ENCODE measurements at regions not wholly inside any gene's neighbourhood (a gene's known extent, or its start where the extent isn't known, plus 50 kb on each side); places are given as distances from the start of the nearest gene placed in this dataset.
A peak's percentile ranks its signal among the peaks of the same experiment; 100 is the strongest.
"Not testable (repeated sequence)": the region's sequence is repeated elsewhere in the genome, so short reads cannot be mapped to it uniquely, and the experiment has no call there.

DNA sequence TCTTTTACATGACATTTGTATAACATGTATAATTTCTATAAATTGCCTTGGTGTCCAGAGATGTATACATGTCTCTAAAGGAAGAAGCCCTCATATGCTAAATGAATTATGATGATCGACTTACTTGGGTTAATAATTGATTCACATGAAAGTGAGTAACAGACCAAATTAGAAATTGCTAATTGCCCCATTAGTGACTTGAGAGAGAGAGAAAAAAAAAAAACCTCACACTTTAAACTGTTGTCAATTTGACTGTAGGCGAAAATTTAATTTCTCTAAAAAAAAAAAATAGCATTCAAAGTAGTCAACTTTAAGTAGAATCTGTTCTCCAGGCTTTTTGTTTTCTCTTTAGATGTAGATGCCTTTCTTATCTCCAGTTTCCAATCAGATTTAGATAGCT, 383.3 kb downstream of the SH2D4B start:
- ATAC-seq (no peak), DNase-seq (no peak)
- intact Hi-C loops (cut with DNase I, micrococcal nuclease), result loop anchor here in 1 of 2 donors (10.0 kb wide), 1 partner anchor 256 kb away; no protein-coding TSS in a partner anchor

DNA sequence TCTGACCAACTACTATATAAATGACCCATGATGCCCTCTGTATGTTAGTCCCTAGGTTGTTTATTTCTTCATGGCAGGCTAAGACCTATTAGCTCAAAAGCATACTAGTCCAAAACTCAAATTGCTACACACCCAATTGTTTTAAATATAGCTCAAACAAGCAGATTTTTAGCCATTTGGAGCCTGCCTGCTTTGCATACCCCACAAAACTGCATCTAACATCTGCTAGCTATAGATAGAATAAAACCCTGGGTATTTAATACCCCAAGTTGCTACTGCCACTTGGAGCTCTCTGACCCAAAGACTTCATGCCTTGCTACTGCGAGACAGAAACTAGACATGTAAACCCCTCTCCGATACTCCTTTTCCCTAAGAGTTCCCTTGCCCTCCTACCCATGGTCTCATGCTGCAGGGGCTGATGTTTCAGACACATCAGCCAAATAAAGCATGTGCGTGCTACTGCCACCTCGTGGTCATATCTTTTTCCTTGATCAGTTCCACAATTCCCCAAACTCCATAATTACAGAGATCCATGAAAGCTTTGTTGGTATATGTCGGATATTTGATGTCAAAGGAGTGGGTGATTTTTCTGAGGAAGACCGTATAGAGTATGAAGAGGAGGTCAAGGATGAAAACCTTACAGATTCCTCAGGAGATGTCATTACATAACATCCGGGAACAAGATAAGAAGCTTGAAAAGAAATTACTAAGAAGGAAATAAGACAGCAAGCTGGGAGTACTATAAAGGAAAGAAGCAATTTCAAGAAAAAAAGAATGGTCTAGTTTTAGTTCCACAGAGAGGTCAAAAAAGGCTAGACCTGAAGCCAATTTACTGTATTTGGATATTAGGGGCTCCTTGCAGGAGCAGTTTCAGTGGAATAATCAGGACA, 386.6 kb downstream of the SH2D4B start:
- DNase-seq (peak in 1 of 2 donors; percentile 52), ATAC-seq (peak; percentile 62)
- intact Hi-C loops (cut with DNase I, micrococcal nuclease), result loop anchor here in 1 of 2 donors (10.0 kb wide), 1 partner anchor 260 kb away; no protein-coding TSS in a partner anchor

DNA sequence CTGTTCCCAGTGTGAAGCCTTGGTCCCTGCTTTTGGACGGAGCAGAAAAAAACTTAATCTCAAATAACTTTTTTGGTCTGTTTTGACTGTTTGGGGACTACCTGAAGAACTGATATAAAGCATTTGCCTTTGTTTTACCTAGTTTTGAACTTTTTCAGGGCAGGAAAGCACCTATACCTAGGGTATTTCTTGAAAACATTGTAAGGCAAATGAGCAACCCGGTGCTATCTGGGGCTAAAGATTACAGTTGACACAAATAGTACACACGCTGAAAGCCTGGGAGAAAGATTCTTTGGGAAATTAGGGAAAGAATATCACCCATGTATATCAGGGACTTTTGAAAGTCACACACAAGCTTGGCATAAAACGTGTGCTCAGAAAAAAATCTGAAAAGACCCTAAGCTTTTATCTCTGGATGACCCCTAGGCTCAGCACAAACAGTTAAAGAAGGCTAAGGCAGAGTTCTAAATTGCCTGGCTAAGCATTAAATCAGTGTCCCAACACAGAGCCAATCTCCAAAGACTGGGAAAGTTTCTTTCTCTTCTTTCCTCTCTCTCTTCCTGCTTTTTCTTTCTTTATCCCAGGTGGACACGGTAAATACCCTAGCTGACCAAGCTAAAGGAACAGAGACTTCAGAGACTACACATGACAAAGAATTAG, 389.8 kb downstream of the SH2D4B start:
- DNase-seq (no peak), ATAC-seq (no peak)
- intact Hi-C loops (cut with DNase I, micrococcal nuclease), result loop anchor here in 1 of 2 donors (10.0 kb wide), 1 partner anchor 263 kb away; no protein-coding TSS in a partner anchor

DNA sequence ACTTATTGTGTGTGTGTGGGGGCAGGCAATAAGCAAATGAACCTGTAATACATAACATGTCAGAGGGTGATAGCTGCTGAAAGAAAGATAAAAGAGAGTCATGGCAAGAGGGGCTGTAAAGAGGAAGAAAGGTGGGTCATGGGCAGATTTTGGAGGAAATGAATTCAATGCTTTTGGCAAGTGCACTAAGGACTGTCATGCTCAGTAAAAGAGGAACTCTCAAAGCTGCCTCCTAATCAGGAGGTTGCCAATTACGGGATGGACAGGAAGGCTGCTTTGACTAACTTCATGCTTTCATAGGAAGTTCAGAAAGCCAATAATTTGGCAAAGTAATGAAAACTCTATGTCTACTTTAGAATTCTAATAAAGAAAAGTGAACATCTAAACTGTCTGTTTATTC, 401.2 kb downstream of the SH2D4B start:
- intact Hi-C loops (cut with DNase I, micrococcal nuclease), result no loop called here
- ATAC-seq, result no peak
- no peak for DNase-seq

DNA sequence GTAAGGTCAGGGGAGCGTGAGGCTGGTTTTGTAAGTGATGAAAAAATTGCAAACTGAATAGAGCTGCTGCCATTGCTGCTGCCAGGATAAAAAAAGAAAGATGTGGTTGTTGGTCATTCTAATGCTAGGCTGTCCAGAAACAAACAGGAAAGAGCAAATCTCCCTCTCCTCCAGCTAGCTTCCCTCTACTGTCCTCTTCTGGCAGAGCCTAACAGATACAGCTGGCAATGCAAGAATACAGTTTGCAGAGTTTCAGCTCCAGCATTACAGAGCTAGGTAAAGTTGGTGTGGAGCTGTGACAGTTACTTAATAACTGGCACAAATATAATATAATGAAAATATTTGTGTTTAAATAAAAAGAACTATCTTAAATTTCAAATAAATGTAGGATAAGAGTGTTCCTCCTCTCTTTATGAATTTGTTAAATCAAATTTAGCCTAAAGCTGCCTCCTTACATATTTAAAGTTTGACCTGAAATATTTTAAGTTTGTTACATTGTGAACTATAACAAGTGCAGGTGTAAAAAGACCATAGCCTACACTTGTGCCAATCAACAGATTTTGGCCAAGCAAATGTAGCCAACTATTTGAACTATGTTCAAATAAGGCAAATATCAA, 407.7 kb downstream of the SH2D4B start:
- DNase-seq, result no peak
- intact Hi-C loops (cut with DNase I, micrococcal nuclease), result no loop called here
- no peak for ATAC-seq

DNA sequence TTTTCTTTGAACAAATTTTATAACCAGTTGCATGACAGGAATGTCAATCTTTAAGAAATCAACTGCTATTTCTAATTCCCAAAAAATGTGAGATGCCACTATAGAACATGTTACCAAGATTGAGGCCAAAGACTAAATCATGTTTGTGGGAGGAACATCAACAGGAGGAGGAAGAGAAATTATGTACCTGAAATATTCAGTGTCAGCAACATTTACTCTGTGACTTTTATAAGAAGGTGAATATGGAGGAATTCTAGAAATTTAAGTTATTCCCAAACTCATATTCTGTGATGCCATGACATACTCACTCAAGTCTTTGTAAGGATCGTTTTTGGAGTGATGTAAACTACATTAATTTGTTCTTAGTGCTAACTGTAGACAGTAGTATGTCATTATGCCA, 408.4 kb downstream of the SH2D4B start:
- intact Hi-C loops (cut with DNase I, micrococcal nuclease), result no loop called here
- ATAC-seq (no peak), DNase-seq (no peak)

DNA sequence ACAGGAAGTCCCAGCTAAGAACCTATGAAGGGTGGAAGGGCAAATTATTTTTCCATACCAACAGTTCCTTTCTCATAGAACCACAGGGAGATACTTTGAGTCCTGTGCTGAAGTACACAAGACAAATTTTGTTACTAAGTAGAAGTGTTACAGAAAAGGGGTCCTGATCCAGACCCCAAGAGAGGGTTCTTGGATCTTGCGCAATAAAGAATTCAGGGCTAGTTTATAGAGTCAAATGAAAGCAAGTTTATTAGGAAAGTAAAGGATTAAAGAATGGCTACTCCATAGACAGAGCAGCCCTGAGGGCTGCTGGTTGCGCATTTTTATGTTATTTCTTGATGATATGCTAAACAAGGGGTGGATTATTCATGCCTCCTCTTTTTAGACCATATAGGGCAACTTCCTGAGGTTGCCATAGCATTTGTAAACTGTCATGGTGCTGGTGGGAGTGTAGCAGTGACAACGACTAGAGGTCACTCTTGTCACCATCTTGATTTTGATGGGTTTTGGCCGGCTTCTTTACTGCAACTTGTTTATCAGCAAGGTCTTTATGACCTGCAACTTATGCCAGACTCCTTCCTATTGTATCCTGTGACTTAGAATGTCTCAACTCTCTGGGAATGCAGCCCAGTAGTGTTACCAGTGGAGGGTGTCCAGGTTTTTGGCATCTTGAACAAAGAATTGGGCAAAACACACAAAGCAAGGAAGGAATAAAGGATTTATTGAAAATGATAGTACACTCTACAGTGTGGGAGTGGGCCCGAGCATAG, 409.4 kb downstream of the SH2D4B start:
- DNase-seq (no peak), ATAC-seq (no peak)
- intact Hi-C loops (cut with DNase I, micrococcal nuclease), result no loop called here

DNA sequence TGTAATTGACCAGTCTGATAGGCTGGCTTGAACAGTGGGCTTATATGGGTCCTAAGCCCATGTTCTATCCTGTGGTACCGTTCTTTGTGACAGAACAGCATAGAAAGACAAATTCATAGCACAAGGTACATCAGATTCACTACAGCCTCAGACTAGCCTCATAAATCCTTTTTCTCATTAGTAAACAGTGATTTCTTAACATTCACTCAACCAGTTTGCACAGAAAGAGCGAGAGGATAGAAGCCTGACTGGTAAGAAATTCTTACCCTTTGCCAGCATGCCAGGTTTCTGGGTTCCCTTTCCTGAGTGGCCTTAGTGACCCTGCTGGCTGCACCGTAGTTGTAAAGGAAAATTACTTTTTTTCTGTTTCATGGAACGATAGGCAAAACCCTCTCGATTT, 412.1 kb downstream of the SH2D4B start:
- intact Hi-C loops (cut with DNase I, micrococcal nuclease), result no loop called here

DNA sequence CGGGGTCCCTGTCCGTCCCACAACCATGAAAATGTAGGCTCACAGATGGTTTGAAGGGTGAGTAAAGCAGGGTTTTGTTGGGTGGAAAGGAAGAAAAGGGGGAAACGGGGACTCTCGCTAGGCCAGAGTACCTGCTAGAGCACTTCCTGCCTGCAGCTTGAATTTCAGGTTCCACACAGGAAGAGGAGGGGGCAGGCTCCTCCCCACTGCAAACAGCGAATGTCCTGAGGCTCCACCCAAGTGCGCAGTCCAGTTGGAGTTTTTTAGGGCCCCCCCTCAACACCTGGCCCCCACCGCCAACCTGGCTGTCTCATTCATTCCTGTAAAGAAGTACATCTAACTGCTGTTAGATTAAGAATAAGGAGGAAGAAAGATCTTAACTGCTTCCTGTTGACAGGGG, 414.7 kb downstream of the SH2D4B start:
- DNase-seq (no peak), ATAC-seq (no peak)
- intact Hi-C loops (cut with DNase I, micrococcal nuclease), result no loop called here

More for the DNA sequence above, 412.1 kb downstream of the SH2D4B start:
- DNase-seq (no peak), ATAC-seq (no peak)

DNA sequence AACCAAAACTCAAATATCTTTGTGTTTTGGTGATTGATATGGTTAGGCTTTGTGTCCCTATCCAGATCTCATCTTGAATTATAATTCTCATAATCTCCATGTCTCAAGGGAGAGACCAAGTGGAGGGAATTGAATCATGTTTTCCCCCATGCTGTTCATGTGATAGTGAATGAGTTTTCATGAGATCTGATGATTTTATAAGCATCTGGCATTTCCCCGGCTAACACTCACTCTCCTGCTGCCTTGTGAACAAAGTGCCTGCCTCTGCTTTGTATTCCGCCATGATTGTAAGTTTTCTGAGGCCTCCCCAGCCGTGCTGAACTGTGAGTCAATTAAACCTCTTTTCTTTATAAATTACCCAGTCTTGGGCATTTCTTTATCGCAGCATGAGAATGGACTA, 419.5 kb downstream of the SH2D4B start:
- intact Hi-C loops (cut with DNase I, micrococcal nuclease), result no loop called here
- ATAC-seq (no peak), DNase-seq (no peak)

DNA sequence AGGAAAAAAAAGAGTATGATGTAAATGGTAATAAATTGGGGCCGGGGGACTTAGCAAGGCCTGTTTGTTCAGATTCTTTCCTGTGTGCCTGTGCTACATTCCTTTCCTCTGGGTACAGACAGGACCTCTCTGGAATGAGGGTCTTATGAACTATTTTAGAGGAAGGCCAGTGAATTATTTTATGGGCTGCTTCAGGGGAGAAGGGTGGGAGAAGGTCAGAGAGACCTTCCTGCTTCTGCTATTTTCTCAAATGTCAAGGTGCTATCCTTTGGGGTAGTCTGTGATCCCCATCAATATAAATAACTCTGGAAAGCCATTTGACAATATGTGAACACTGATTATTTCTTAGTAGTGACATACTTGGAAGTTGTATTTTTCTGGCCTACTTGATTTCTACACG, 426.5 kb downstream of the SH2D4B start:
- DNase-seq, result no peak
- intact Hi-C loops (cut with DNase I, micrococcal nuclease), result no loop called here
- no peak for ATAC-seq

DNA sequence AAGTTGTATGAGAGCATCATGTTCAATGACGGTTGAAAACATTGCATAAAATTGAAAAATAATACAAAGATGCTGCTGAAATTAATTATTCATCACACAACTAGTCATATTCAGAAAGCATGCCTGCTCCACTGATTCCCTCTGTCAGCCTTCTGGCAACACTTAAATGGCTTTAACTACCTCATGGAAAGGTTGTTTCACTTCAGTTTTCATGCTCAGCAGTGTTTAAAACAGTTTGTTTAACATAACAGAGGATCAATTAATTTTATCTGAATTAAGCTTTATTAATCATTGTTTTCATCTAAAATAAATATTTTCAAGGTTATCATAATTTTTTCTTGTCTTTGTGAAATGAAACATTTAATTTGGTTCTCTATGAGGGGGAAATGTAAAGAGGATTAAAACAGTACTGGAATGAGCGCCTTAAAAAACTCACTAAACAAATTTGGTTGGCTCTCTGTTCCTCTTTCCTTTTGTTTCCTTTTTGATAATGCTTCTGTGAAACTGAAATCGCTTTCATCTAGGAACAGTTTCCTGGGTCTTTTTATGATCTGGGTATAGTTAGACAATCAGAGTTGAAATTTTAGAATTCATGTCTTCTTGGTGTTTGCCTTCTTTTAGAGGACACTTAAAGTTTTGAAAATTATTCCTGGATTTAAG, 427.4 kb downstream of the SH2D4B start:
- intact Hi-C loops (cut with DNase I, micrococcal nuclease), result no loop called here
- ATAC-seq (no peak), DNase-seq (no peak)

DNA sequence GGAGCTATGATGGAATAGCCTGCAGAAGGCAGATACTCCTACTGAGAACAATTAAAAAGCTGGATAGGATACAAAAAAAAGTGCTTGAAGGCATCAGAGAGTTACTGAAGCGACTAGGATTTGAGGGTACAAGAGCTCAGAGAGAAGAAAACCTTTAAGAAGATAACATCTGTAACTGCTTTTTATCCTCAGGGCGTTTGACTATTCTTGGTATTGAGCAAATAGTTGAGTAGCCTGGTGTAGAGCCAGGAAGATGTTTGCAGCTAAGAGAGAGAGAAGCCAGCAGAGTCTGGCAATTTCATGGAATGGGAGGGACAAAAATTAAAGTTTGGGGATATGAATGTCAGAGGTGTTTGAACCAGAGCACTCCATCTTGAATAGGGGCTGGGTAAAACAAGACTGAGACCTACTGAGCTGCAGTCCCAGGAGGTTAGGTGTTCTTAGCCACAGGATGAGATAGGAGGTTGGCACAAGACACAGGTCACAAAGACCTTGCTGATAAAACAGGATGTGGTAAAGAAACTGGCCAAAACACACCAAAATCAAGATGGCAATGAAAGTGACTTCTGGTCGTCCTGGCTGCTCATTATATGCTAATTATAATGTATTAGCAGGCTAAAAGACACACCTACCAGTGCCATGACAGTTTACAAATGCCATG, 428.8 kb downstream of the SH2D4B start:
- intact Hi-C loops (cut with DNase I, micrococcal nuclease), result no loop called here
- no peak for ATAC-seq

DNA sequence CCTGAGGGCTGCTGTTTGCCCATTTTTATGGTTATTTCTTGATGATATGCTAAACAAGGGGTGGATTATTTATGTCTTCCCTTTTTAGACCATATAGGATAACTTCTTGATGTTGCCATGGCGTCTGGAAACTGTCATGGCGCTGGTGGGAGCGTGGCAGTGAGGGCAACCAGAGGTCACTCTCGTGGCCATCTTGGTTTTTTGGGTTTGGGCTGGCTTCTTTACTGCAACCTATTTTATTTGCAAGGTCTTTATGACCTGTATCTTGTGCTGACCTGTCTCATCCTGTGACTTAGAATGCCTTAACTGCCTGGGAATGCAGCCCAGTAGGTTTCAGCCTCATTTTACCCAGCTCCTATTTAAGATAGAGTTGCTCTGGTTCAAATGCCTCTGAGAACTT, 429.7 kb downstream of the SH2D4B start:
- intact Hi-C loops (cut with DNase I, micrococcal nuclease); ATAC-seq; DNase-seq: not testable (repeated sequence)

More for the DNA sequence above, 428.8 kb downstream of the SH2D4B start:
- DNase-seq, result no peak

DNA sequence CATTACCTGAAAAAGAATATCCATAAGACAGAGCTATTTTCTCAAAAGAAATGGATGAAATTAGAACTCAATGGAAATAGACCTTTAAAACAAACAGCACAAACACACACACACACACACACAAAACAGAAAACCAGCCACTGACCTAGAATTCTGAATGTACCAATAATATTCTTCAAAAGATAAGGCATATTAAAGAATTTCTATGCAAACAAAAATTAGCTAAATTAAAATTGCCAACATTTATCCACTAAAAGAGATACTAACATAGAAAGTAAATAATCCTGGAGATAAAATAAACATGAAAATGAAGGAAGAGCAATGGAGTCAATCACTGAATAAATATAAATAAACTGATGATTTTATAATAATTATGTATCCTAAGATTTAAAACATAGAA, 431.2 kb downstream of the SH2D4B start:
- ATAC-seq (no peak), DNase-seq (no peak)
- intact Hi-C loops (cut with DNase I, micrococcal nuclease), result no loop called here

DNA sequence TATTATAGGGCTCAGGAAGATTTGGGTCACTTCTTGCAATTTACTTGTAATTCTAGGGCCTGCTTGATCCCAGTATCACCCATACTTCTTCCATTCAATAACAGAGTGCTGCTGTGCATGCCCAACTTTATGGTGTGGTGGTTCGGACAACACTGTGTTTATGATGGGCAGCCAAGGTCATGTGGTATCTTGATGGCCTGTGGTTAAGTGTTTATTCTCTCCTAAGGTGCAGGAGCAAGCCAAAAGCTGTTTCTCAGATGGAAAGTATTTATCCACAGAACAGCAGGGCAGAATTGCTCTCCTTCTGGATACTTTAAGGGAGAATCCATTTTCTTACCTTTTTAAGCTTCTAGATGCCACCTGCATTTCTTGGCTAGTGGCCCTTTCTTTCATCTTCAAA, 433.8 kb downstream of the SH2D4B start:
- intact Hi-C loops (cut with DNase I, micrococcal nuclease), result no loop called here
- ATAC-seq, result no peak
- DNase-seq, result no peak

DNA sequence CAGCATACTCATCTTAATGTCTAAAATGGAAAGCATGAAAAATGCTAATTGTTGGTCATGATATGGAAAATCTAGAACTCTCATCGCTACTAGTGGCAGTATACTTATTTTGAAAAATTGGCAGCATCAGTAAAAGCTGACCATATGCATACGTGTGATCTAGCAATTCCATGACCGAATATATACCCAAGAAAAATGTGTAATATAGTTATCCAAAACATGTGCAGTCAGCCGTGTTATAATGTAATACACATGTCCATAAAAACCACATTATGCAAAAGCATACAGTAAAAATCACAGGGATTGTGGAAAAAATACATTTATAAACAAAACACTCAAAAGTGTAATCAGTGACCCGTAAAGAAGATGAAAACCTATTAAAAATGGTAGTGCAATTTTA, 439.0 kb downstream of the SH2D4B start:
- intact Hi-C loops (cut with DNase I, micrococcal nuclease), result no loop called here
- DNase-seq (no peak), ATAC-seq (no peak)

DNA sequence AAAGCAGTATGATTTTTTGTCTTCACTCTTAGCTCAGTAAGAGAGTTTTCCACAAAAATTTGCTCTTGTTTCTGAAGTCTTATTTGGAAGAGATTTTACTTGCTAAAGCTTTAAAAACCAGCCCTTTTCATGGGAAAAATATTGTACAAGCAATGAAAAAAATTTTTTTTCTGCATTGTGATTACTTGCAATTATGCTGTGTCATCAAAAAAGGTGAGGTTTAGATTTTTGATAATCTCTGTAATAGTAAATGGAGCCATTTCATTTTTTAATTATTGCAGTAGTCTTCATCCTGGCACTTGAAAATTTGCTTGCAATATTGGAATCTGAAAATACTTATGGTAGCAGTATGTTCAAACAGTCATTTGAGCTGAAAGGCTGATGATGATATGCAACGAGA, 447.4 kb downstream of the SH2D4B start:
- DNase-seq (no peak), ATAC-seq (no peak)
- intact Hi-C loops (cut with DNase I, micrococcal nuclease), result no loop called here
